CD4-positive, alpha-beta T cell treated with Interleukin-4 for 1 hour (primary cell): ENCODE measurements at regions not wholly inside any gene's neighbourhood (a gene's known extent, or its start where the extent isn't known, plus 50 kb on each side); places are given as distances from the start of the nearest gene placed in this dataset.

ENCODE experiments used
- DNase-seq, 2 donors: peaks; one replicate each; pipeline ENCODE4 v3.0.0-alpha.2; 2020 to 2022

DNA sequence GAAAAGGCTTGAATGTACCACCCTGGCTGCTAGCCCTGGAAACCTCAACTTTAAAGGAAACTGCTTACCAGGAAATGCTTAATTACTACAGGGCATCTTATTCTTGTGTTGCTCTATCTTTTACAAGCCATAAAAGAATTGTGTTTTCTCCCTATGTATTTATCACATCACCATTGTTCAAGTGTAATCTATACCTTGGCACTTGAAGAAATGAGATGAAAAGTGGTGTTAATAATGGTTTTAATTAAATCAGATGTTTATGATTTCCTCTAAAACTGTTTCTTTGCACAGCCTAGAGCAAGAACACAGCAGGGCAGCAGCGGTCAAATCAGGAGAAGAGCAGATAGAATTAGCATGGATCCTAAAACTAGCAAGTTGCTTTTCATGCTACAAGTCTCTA lies 131.8 kb upstream of the RGMB start:
- DNase-seq, result no peak

DNA sequence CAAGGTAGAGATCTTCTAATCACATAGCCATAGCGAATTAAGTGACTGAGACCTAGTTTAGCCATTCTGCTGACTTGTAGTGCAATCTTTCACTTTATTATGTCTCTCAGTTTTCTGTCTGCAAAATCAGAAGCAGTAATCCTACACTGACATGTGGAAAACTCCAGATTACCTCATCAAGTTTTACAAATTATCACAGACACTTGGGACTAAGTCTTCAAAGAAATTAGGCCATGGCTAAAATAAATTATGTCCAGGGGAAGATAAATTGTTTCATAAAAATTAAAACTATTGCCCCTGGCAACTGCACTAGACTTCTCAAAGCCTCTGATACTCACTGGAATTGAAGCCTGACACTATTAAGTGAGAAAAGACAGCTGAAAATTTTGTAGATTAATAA lies 129.9 kb upstream of the RGMB start:
- DNase-seq, result no peak

DNA sequence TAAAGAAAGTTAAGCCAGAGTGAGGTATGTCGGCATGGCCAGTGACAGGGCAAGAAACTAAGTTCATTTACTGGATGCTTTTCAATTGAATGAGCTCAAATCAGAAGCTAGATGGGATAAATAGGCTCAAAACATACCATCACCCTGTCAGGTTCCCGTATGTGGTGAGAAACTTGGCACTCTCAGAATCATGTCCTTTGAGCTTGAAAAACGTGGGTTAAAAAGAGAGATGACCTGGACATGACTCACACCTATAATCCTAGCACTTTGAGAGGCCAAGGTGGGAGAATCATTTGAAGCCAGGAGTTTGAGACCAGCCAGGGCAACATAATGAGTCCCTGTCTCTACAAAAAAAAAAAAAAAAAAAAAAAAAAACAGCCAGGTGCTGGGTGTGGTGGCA lies 121.7 kb upstream of the RGMB start:
- no peak for DNase-seq

DNA sequence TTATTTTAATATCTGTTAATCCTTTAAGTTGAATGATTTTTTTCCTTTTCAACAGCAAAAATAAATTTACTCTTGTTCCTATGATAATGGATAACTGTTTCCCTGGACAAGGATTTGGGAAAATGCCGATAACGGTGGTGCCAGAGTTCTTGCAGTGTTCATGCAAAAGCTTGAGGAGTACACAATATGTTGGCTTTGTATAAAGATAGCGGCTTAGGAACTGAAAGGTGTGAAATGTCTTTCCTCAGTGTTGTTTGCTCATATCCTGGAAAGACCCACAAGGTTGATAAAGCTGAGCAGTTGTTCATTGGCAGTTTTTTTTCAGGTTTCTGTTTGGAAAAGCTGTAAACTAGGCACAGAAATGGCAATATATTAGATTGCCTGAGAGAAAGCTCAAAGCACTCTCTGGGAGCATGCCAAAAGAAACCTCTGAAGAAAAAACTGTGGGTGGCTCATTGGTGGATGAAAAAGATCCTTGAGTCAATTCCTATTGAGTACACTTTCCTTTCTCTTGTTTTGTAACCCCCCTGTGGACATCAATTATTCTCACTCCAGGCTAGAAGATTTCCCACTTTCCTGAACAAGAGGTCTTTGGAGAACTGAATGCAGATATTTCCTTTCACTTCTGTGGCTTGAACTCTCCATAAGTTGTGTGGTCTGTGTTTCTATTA lies 117.2 kb upstream of the RGMB start:
- no peak for DNase-seq

DNA sequence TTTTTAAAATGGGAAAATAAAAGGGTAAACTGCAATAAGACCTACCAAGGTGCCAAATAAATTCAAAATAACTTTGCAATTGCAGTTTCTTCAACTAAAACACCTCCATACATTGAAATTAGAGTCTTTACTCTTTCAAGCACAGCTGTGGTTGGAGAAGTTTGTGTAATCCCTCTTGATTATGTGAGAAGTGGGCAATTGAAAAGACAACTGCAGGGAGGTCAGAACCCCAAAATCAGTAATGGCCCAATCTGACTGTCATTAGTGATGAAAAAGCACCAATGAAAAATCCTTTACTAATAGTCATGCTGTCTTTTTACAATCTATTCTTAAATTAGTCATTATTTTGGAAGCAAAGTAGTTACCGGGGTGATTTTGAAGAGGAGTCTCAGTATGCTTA lies 116.7 kb upstream of the RGMB start:
- no peak for DNase-seq

DNA sequence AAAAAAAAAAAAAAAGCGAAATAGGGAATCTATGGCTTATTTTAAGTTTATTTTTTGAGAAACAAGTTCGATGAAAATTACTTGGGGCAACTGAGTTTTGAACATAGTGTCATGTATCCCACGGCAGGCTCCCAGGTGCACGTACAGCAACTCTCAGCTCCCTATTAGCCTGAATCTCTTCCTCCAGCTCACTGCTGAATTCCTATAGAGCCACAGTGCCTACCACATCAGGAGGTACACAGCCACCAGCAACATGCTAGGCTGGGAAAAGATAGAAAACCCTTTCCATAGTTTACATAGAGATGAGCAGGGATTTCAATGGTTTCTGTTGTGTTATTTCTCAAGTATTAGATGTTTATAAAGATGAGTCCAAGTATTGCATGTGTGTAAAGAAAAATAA lies 115.9 kb upstream of the RGMB start:
- DNase-seq, result no peak

DNA sequence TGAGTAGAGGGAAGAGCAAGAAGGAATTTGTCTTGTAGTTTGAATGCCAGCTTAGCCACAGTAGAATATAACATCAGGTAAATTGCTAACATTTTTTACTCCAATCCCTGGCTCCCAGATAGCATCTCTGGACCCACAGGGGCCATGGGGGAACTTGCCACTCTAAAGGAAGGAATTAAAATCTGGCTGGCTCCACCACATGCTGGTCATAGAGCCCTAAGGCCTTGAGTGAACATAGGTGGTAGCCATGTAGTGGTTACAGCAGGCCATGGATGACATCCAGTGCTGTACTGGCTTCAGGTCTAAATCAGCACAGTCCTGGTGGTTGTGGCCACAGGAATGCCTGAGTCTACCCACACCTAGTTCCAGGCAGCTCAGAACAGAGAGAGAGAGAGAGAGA lies 109.9 kb upstream of the RGMB start:
- DNase-seq, result no peak

DNA sequence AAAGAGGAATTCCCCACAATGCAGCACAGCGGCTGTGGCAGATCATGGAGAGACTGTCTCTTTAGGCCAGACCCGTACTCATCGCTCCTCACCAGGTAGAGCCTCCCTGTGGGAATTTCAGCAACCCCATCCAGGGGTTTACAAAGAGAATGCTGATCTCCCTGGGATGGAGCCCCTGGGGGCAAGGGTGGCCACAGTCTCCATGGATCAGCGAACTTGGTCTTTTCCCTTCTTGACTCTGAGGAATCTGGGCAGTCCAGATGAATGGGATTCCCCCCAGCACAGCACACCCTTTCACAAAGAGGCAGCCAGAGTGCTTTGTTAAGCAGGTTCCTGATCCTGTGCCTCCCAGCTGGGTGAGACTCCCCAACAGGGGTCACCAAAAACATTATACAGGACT lies 108.7 kb upstream of the RGMB start:
- DNase-seq, result no peak

DNA sequence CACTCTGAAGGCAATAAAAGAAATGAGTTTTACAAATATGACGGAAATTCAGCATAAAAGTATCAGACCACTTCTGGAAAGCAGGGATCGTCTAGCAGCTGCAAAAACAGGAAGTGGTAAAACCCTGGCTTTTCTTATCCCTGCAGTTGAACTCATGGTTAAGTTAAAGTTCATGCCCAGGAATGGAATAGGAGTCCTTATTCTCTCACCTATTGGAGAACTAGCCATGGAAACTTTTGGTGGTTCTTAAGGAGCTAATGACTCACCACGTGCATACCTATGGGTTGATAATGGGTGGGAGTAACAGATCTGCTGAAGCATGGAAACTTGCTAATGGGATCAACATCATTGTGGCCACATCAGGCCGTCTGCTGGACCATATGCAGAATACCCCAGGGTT lies 93.5 kb upstream of the RGMB start:
- DNase-seq, result no peak

DNA sequence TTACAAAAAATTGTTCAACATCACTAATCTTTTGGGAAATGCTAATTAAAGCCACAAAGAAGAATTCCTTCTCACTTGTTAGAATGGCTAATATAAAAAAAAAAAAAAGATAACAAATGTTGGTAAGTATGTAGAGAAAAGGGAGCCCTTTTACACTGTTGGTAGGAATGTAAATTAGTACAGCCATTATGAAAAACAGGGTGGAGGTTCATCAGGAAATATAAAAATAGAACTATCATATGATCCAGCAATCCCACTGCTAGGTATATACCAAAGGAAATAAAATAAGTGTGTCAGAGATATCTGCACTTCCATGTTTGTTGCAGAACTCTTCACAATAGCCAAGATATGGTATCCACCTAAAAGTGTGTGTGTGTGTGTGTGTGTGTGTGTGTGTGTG lies 83.5 kb upstream of the RGMB start:
- no peak for DNase-seq

DNA sequence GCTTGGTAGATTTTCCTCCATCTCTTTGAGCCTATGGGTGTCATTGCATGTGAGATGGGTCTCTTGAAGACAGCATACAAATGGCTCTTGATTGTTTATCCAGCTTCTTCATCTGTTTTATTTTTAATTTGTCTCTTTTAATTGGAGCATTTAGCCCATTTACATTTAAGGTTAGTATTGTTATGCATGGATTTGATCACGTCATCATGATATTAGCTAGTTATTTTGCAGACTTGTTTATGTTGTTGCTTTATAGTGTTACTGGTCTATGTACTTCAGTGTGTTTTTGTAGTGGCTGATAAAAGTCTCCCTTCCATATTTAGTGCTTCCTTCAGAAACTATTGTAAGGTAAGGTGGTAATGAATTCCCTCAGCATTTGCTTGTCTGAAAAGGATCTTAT lies 78.6 kb upstream of the RGMB start:
- no peak for DNase-seq

DNA sequence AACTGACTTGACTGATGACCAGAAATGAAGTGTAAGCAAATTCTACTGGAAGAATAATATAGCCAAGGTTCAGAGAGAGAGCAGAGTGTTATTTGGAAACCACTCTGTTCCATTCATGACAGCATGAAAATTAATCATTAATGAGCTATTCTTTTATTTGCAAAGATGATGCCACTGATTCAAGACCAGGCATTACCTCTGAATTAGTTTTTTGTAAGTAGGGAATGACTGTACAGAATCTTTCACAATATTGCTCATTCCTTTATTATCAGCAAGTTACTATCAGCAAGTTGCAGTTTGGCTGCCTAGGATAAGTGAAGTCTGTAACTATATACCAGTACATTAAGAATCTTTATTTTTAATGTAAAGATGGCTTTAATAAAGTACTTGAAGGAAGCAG lies 75.1 kb upstream of the RGMB start:
- no peak for DNase-seq

DNA sequence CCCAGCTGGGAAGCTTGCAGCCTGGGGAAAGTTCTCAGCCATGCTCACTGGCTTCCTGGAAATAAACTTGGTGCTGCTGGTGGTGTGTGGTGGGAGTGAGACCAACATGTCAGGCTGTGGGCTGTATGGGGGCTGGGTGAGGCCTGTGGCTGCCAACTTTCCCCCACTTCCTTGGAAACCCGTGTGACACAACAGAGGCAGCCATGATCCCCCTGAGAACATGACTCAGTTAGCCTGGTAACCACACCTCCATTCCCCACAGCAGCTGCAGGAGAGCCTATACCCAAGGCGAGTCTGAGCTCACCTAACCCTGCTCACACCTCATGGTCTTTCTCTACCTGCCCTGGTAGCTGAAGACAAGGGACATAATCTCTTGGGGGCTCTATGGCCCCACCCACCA lies 72.7 kb upstream of the RGMB start:
- no peak for DNase-seq

DNA sequence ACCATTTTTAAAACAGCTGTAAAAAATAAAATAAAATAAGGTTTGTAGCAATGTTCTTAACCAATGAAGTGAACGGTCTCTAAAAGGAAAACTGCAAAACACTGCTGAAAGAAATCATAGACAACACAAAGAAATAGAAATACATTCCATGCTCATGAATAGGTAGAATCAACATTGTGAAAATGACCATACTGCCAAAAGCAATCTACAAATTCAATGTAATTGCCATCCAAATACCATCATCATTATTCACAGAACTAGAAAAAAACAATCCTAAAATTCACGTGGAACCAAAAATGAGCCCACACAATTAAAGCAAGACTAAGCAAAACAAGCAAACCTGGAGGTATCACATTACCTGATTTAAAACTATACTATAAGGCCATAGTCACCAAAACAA lies 67.6 kb upstream of the RGMB start:
- DNase-seq, result no peak

DNA sequence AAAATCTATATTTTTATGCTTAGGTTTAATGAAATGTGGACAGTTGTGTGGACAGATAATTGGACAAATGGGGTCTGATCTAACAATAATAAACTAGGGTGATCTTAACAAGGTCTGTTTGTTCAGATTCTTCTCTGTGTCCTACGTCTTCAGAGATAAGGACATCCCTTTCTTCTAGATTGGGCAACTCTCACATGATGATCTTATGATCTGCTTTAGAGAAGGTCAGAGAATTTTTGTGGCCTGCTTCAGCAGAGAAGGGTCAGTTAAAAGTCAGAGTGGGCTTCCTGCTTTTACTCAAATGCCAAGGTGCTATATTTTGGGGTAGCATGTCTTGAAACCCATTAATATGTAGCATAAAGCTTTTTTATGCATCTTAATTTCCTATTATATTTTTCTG lies 63.8 kb upstream of the RGMB start:
- no peak for DNase-seq

DNA sequence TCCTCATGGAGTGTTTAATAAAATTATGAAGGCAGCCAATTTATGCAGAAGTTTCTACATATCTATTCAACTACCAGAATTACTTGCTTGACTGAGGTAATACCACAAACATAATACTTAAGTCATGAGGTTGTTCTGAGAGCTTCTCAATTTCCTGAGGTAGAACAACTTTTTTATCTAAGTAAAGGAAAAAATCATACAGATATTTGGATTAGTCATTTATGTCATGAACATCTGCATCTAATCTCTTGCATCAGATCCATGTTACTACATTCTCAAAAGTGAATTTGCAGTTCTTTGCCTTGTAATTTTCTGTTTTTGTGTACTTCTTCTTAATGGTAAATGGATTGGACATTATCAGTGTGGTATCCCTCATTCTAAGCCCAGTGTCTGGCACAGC lies 60.4 kb upstream of the RGMB start:
- no peak for DNase-seq

DNA sequence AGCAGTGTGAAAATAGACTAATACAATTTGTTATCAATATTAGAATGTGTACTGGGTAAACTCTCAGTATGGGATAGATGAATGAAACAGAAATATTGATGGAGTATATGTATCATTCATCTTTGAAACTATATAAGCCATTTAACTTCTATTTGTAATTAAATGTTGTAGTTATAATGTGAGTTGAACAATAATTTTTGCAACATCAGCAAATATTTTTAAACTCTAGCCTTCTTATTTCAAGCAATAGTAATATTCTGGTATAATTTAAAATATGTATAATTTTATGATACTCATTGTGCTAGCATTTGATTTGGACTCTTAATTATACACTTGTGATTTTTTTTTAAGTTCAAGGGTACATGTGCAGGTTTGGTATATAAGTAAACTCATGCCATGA lies 59.6 kb upstream of the RGMB start:
- no peak for DNase-seq

DNA sequence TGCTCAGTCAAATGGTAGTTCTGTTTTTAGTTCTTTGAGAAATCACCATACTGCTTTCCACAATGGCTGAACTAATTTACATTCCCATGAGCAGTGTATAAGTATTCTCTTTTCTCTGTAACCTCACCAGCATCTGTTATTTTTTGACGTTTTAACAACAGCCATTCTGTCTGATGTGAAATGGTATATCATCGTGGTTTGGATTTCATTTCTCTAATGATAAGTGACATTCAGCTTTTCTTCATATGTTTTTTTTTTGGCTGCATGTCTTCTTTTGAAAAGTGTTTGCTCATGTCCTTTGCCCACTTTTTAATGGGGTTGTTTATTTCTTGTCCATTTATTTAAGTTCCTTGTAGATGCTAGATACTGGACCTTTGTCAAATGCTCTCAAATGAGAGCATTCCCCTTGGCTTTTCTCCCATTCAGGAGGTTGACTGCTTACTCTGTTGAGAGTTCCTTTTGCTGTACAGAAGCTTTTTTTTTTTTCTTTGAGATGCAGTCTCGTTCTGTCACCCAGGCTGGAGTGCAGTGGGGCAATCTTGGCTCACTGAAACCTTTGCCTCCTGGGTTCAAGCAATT lies 58.7 kb upstream of the RGMB start:
- no peak for DNase-seq

DNA sequence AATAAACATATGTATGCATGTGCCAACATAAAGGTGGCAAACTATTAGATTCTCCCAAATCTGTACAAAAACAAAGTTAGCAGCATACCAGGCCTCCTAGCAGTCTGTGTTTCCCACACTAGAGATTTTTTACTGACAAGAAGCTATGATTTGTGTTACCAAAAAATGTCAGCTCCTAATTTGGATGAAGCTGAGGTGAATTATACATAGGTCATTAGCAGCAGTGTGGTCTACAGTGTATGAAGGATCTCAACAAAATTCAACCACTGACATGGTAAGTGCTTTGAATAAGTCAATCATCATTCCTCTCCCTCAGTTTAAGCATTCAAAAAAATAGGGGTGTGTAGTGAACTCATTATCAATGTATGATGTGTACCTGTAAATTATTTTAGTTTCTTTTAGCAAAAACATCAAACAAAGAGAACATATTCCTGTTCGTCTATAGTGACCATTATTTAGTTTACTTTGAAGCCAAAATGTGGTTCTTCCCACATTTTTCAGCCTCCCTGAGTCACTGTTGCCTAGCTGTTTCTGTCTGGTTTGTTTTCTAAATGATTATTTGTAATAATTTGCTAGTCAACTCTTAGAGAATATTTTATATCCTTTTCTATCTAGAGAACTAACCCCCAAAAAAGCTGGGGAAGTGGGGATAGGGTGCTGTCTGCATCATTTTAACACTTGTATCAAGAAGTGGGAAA lies 52.1 kb upstream of the RGMB start:
- no peak for DNase-seq

DNA sequence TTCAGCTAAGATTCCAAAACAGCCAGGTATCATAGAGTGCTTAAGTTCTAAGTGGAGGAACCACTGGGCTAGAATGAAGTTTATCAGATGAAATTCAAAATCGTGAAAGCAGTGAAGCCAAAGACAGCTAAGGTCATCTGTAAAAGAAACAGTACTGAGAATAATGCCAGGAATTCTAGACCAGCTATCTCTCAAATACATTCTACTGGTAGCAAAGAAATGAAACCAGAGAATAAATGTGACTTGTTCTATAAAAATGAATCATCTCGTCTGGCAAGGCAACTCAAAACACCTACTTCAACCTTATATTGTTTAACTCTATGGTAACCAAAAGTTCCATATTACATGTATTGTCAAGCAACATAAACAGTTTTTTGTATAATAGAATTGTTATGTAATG lies 51.3 kb upstream of the RGMB start:
- no peak for DNase-seq

DNA sequence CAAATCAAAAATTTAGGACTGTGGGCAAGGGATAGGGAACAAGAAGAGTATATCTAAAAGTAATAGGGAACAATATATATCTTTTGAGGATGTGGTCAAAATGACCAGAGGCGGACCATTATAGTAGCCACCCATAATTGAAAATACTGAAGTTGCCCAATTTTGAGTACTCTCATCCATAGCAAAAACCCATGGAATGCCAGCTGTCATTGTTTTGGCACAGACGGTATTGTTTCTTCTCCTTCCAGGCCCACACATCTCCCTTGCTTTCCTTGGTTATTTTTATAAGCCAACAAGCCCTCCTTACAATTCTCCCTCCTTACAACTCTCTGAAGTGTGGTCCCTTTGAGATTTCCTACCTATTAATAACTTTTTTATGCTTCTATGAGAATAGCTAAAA lies 50.4 kb upstream of the RGMB start:
- DNase-seq, result no peak
